ENCODE measurements at regions not wholly inside any gene's neighbourhood (a gene's known extent, or its start where the extent isn't known, plus 50 kb on each side); places are given as distances from the start of the nearest gene placed in this dataset.
A peak's percentile ranks its signal among the peaks of the same experiment; 100 is the strongest.

- DNase-seq: no peak
- Histone ChIP-seq H3K27ac (no peak overlapping the region), H3K27me3 (no peaks in the 10 kb centered on the region), H3K36me3 (replicated peaks in 1 of 2; ENCODE audit: insufficient read depth in 1 of 2, low read depth in 2 of 2) (no peaks in the 10 kb centered on the region), H3K4me1 (no peaks in the 10 kb centered on the region), H3K9me3 (no peaks in the 10 kb centered on the region), H3K4me3 (no peak overlapping the region)
- ATAC-seq: no peak
- TF ChIP-seq POLR2A (IDR thresholded peaks at IDR 0.05): no peak
- intact Hi-C loops (cut with DNase I): no loop called here
- WGBS, 2 donors: 83 to 87% methylated on average over 9 of the region's 9 CpGs
These were observed 123.8 kb upstream of the TJP1 start for GRCh38 chr15:29945943-29946596.

GRCh38 chr15:29944925-29945324 lies 122.7 kb upstream of the TJP1 start:
- no peaks in the 10 kb centered on the region for H3K36me3 ChIP-seq (replicated peaks in 1 of 2; ENCODE audit: insufficient read depth in 1 of 2, low read depth in 2 of 2)
- WGBS, 2 donors: 69 to 74% methylated on average over 2 of the region's 2 CpGs
- intact Hi-C loops (cut with DNase I): no loop called here
- ATAC-seq (no peak), DNase-seq (no peak)
- H3K27ac ChIP-seq: no peak overlapping the region
- no peak overlapping the region for H3K4me3 ChIP-seq
- H3K27me3 ChIP-seq: no peaks in the 10 kb centered on the region
- H3K4me1 ChIP-seq: no peaks in the 10 kb centered on the region
- no peaks in the 10 kb centered on the region for H3K9me3 ChIP-seq
- TF ChIP-seq, protein P1, sequence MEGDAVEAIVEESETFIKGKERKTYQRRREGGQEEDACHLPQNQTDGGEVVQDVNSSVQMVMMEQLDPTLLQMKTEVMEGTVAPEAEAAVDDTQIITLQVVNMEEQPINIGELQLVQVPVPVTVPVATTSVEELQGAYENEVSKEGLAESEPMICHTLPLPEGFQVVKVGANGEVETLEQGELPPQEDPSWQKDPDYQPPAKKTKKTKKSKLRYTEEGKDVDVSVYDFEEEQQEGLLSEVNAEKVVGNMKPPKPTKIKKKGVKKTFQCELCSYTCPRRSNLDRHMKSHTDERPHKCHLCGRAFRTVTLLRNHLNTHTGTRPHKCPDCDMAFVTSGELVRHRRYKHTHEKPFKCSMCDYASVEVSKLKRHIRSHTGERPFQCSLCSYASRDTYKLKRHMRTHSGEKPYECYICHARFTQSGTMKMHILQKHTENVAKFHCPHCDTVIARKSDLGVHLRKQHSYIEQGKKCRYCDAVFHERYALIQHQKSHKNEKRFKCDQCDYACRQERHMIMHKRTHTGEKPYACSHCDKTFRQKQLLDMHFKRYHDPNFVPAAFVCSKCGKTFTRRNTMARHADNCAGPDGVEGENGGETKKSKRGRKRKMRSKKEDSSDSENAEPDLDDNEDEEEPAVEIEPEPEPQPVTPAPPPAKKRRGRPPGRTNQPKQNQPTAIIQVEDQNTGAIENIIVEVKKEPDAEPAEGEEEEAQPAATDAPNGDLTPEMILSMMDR (IDR thresholded peaks at IDR 0.05): no peak
- no peak for TF ChIP-seq POLR2A (IDR thresholded peaks at IDR 0.05)

DNA sequence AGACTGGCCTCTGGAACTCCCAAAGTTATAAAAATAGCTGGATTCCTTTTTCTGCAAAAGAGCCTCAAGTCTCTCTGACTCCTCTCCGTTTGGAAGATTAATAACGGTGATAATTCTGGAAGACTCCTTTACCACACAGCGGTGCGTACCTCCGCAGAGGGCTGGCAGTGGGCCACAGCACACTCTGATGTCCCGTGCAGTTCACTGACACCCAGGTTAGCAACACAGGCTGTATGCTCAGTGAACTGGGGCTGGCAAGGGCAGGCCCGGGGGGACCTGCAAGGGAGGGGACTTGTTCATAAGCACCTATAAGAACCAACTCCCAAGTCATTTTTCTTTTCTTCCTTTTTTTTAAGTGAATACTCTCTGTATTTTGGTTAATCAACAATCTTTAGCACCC lies 120.3 kb upstream of the TJP1 start:
- intact Hi-C loops (cut with DNase I): no loop called here
- H3K4me3 ChIP-seq: no peak overlapping the region
- TF ChIP-seq, protein P1 (IDR thresholded peaks at IDR 0.05): no peak
- TF ChIP-seq POLR2A (IDR thresholded peaks at IDR 0.05): no peak
- H3K9me3 ChIP-seq: no peaks in the 10 kb centered on the region
- no peaks in the 10 kb centered on the region for H3K27me3 ChIP-seq
- DNase-seq (no peak), ATAC-seq (no peak)
- H3K27ac ChIP-seq: no peak overlapping the region
- 59 to 79% methylated on average over 7 of the region's 7 CpGs for WGBS, 2 donors
- no peaks in the 10 kb centered on the region for H3K36me3 ChIP-seq (replicated peaks in 1 of 2; ENCODE audit: insufficient read depth in 1 of 2, low read depth in 2 of 2)
- H3K4me1 ChIP-seq: no peaks in the 10 kb centered on the region

DNA sequence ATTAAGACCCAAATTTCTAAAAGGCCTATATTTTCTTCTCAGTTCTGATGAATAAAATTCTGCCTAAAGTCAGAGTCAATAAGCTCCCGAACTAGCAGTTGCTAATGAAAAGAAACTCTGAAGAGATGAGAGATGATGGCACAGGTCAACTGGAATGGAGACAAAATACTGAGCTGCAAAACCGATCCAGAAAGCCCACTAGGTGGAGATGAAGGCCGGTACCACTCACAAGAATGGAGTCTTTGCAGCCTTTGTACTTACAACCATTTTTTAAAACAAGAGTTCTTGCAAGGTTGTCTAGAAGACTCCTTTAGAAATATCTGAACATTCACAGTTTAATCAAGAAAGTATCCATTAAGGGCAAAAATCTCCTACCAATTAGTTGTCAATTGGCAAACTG lies 119.9 kb upstream of the TJP1 start:
- DNase-seq (no peak), ATAC-seq (no peak)
- H3K4me1 ChIP-seq: no peaks in the 10 kb centered on the region
- no peaks in the 10 kb centered on the region for H3K9me3 ChIP-seq
- no peak for TF ChIP-seq POLR2A (IDR thresholded peaks at IDR 0.05)
- TF ChIP-seq, protein P1 (IDR thresholded peaks at IDR 0.05): peak in 3 of 7 experiments; percentile 15 to 26 (median 22)
- intact Hi-C loops (cut with DNase I): no loop called here
- H3K27me3 ChIP-seq: no peaks in the 10 kb centered on the region
- no peak overlapping the region for H3K4me3 ChIP-seq
- WGBS, 2 donors: 49 to 55% methylated on average over 3 of the region's 3 CpGs
- no peak overlapping the region for H3K27ac ChIP-seq
- H3K36me3 ChIP-seq (replicated peaks in 1 of 2; ENCODE audit: insufficient read depth in 1 of 2, low read depth in 2 of 2): no peaks in the 10 kb centered on the region

GRCh38 chr15:29939404-29939803 lies 117.1 kb upstream of the TJP1 start:
- Histone ChIP-seq H3K36me3 (replicated peaks in 1 of 2; ENCODE audit: insufficient read depth in 1 of 2, low read depth in 2 of 2) (no peaks in the 10 kb centered on the region), H3K4me1 (peaks cover 9% of the 10 kb centered on the region), H3K27me3 (no peaks in the 10 kb centered on the region), H3K9me3 (no peaks in the 10 kb centered on the region), H3K27ac (no peak overlapping the region), H3K4me3 (no peak overlapping the region)
- WGBS, 2 donors: 78 to 100% methylated on average over 1 of the region's 1 CpG
- no peak for ATAC-seq
- TF ChIP-seq, protein P1 (IDR thresholded peaks at IDR 0.05): no peak
- no peak for TF ChIP-seq POLR2A (IDR thresholded peaks at IDR 0.05)
- no peak for DNase-seq
- intact Hi-C loops (cut with DNase I): no loop called here
